ENCODE measurements at regions not wholly inside any gene's neighbourhood (a gene's known extent, or its start where the extent isn't known, plus 50 kb on each side); places are given as distances from the start of the nearest gene placed in this dataset.

DNA sequence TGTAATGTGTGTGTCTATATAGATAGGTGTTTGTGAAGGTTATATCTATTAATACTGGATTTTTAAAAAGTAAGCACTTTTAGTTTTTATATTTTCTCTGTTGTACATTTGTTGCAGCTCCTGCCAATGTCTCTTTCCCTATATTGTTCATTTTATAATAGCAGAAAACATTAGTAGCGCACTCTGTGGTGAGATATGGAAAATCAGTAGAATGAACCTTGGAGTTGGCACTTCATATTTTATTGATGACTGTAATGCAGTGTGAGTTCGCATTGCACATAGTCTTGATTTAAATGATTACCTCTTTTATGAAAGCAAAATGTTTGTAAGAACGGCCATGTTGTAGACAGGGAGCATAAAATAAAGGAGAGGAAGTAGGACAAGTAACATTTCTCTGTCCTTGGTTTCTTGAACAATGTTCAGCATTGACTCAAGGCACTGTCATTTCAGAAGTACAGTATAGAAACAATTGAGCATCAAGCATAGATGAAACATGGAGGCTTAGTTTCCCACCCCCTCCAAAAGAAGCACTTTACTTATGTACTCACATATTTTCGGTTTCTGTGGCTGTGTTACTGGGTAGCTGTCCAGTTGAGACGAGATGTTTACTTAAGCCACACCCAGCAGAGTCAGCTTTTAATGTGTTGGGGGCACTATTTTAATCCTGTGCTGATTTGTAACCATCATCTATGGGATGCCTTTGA lies 74.0 kb downstream of the TANC2 start:
- TF ChIP-seq, protein P1, sequence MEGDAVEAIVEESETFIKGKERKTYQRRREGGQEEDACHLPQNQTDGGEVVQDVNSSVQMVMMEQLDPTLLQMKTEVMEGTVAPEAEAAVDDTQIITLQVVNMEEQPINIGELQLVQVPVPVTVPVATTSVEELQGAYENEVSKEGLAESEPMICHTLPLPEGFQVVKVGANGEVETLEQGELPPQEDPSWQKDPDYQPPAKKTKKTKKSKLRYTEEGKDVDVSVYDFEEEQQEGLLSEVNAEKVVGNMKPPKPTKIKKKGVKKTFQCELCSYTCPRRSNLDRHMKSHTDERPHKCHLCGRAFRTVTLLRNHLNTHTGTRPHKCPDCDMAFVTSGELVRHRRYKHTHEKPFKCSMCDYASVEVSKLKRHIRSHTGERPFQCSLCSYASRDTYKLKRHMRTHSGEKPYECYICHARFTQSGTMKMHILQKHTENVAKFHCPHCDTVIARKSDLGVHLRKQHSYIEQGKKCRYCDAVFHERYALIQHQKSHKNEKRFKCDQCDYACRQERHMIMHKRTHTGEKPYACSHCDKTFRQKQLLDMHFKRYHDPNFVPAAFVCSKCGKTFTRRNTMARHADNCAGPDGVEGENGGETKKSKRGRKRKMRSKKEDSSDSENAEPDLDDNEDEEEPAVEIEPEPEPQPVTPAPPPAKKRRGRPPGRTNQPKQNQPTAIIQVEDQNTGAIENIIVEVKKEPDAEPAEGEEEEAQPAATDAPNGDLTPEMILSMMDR (IDR thresholded peaks at IDR 0.05) = no peak
- no peak for TF ChIP-seq POLR2A (IDR thresholded peaks at IDR 0.05)

Measured in thyroid gland (tissue), 4 donors.